GM19395 (cell line): ENCODE measurements at regions not wholly inside any gene's neighbourhood (a gene's known extent, or its start where the extent isn't known, plus 50 kb on each side); places are given as distances from the start of the nearest gene placed in this dataset.

Experiments
- ATAC-seq: cut with Tn5 transposase; IDR thresholded peaks from one replicate; pipeline ENCODE4 v1.9.1; 2021; ENCODE audit warnings: mild to moderate bottlenecking, moderate library complexity; ENCODE audit not compliant: unreplicated experiment

GRCh38 chr13:22693691-22694090 is 487.1 kb upstream of the SGCG start:
- ATAC-seq: no peak

DNA sequence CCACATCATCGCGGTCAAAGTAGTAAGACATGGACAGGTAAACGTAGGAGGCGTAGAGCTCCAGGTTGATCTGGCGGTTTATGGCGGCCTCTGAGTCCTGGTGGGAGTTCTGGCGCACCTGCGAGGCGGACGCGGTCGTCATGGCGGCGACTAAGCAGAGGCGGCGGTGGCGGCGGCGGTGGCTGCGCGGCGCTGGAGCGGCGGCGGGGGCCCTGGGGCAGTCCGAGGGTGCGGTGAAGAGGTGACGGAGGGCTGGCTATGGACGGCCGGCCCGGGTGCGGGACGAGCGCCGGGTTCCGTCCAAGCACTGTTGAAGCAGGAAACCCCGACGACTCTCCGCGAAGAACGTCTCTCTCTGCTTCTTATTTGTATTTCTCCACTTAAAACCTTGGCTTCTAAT is 484.3 kb upstream of the SGCG start:
- no peak for ATAC-seq

GRCh38 chr13:22698467-22698866 is 482.3 kb upstream of the SGCG start:
- ATAC-seq: no peak

- no peak for ATAC-seq
Measured at GRCh38 chr13:22700246-22700887, 480.4 kb upstream of the SGCG start.

- ATAC-seq: no peak
Measured at GRCh38 chr13:22703601-22704209, 477.1 kb upstream of the SGCG start.

DNA sequence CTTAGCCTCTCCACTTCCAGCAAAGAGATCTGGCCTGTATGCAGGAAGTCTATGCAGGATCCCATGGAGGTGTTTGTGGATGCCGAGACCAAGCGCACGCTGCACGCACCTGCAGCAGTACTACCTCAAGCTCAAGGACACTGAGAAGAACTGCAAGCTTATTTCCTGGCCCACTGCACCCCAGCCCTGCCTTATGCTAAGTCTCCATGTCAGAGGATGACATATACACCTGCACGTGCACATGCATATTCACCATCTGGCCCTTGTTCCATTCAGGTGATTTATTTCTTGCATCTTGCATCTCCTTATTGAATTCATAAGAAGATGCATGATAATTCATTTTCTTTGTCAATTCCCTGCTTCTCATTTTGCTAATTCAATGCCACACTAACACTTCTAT is 472.8 kb upstream of the SGCG start:
- ATAC-seq: no peak

DNA sequence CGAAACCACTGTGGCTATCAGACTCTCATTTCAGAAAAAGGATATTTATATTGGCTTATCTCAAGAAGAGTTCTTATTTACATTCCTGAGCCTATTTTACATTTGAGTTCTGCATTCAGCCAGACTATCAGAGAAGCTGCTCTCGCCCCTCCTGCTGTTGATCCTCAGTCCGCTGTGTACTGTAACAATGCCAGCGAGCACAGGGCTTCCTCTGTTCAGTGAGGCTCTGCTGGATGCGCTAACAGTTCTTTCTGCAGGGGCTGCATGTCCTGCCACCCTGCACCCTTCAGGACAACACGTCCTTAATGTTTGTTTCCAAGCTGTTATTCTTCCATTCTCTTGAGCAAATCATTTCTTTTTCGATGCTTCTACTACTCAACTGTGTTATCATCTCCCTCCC is 463.7 kb upstream of the SGCG start:
- ATAC-seq: no peak

- no peak for ATAC-seq
Measured at GRCh38 chr13:22726726-22727125, 454.1 kb upstream of the SGCG start.

DNA sequence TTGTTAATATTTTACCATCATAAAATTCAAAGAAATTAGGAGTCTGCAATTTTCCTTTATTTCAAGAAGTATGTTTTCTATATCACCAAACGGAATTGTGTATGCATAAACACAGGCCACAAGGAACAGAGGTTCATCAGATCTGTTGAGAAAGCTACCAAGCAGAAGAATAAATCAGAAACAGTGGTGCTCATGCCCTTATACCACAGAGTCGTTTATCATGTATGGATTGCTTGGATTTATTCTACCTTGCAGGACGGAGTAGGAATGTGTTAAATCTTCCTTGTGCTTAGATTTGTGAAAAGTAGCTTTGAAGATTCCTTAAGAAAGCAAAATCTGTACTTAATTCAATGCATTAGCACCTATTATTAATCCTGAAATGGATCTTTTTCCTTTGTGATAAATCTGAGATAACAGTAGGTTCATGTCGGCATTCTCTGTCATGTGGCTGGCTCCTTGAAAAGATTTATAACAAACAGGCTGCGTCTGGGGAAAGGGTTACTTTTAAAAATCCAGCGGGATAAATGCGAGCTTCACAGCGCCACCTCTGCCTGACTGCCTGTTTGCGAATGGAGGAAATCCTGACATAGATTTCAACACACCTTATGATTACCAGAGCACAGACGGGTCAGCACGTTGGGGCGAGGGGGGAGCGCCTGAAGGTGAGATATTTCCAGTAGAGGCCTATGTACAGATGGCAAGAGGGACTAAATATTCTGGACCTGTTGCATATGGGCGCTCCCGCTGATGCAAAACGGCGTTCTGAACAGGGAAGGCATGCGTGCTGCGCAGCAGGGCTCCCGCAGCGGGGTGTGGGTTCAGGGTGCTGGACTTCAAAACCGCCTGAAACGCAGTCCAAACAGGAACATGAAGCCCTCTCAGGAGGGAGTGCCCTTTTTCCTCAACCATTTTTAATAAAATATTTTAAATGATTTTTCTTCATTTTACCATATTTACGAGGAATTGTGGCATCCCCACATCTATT is 445.5 kb upstream of the SGCG start:
- no peak for ATAC-seq

GRCh38 chr13:22736084-22736767 is 444.6 kb upstream of the SGCG start:
- ATAC-seq: no peak

- ATAC-seq: no peak
Measured at GRCh38 chr13:22736768-22737092, 444.0 kb upstream of the SGCG start.

DNA sequence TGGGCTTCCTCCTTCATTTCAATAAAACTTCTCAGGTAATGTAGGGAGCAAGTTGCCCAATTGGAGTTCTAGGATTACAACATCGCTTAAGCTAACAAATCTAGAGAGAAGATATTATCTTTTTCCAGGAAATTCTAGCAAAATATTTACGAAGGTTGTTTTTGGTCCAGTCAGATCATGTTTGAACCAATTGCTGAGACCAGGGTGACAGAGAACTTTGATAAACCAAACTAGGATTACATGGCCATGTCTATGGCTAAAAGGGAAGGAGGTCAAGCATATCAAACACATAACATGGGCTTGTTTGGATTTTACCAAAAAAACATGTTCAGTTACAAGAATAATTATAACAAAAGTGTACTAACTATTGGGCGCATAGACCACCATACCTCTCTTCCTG is 442.4 kb upstream of the SGCG start:
- ATAC-seq: no peak

DNA sequence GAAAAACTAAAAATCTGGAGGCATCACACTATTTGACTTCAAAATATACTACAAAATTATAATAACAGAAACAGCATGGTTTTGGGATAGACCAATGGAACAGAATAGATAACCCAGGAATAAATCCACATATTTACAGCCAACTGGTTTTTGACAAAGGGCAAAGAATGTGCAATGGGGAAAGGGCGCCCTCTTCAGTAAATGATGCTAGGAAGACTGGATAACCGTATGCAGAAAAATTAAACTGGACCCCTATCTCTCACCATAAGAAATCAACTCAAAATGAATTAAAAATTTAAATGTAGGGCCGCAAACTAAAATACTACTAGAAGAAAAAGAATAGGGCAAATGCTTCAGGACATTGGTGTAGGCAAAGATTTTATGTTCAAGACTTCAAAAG is 440.5 kb upstream of the SGCG start:
- no peak for ATAC-seq

DNA sequence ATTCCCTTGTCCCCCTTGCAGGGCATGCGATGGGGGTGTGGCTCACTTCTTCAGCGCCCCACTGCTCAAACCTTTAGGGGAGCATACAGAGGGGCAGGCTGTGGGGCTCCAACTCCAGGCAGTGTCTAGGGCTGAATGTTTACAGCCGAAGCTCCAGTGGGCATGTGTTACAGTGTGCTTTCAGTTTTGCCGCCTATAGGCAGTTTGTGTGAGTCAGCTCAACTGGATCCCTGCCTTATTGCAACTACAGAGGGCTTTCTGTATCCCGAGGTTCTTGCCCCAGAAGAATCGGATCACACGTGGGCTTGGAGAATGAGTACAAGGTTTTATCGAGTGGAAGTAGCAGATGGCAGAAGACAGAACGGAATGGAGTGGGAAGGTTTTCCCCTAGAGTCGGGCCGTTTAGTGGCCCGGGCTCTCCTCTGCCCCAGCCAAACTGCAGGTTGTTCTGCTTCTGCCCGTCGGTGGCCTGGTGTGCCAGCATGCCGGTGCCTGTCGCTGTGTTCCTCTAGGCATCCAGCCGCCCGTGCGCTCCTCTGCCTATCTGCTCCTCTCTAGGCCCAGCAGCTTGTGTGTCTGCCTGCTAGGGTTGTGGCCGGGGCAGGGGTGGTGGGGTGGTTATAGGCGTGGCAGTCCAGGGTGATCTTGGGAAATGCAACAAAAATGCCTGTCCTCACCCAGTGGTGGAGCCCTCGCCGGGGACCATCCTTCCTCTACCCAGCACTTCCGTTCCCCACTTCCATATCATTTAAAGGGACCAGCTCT is 435.9 kb upstream of the SGCG start:
- ATAC-seq: no peak

- ATAC-seq: no peak
Measured at GRCh38 chr13:22748866-22749577, 431.8 kb upstream of the SGCG start.

DNA sequence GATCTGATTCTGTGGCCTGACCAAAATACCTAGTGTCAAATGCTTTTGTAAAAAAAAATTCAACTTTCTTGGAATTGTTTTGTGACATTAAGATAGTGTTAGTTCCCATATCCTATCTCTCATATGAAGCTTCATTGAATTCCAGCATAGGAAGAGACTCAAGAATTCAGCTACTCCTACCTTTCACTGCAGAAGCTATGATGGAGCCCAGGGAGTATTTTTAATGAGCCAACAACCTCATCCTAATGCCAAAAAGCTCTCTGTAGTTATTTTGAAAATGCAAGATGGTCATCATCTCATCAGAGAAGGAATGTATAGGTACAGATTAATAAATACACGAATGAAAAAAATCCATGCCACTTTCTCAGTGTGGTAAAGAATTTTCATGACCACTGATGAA is 431.2 kb upstream of the SGCG start:
- no peak for ATAC-seq

GRCh38 chr13:22757530-22758120 is 423.2 kb upstream of the SGCG start:
- ATAC-seq: no peak

- no peak for ATAC-seq
Measured at GRCh38 chr13:22758245-22758644, 422.5 kb upstream of the SGCG start.

DNA sequence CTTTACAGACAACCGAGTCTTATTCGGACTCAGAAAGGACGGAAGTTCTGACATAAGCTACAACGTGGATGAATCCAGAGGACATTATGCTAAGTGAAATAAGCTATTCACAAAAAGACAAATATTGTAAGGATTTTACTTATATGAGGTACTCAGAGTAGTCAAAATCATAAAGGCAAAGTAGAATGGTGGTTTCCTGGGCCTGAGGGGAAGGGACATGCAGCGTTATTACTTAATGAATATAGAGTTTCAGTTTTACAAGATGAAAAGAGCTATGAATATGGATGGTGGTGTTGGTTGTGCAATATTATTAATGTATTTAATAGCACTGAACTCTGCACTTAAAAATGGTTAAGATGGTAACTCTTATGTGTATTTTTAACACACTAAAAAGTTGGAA is 419.1 kb upstream of the SGCG start:
- no peak for ATAC-seq

DNA sequence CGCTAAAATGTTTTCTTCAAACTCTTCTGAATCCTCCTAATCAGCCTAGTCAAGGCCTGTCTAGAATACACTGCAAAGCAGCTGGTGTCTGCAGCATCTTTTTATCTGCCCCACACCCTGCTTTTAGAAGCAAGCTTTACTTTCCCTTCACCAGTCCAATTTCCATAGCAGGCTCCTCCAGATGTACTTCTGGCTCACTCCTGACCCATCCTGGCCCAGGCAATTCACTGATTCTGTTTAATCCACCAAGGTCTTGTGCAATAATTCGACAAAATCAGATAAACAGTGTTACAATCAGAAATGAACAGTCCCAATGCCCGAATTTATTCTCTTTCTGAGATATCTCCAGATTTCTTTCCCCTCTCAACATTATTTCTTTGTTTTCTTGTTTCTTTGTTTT is 415.2 kb upstream of the SGCG start:
- ATAC-seq: no peak
